ENCODE measurements at regions not wholly inside any gene's neighbourhood (a gene's known extent, or its start where the extent isn't known, plus 50 kb on each side); places are given as distances from the start of the nearest gene placed in this dataset.
A peak's percentile ranks its signal among the peaks of the same experiment; 100 is the strongest.
"Not testable (repeated sequence)": the region's sequence is repeated elsewhere in the genome, so short reads cannot be mapped to it uniquely, and the experiment has no call there.

GRCh38 chr3:46797486-46797885 is 65.8 kb downstream of the MYL3 start:
- peak; percentile 33 for ATAC-seq

- not testable (repeated sequence) for ATAC-seq
Measured at GRCh38 chr3:46793340-46793739, 69.9 kb downstream of the MYL3 start.

- ATAC-seq: no peak
Measured at GRCh38 chr3:46778101-46778500, 60.4 kb upstream of the PRSS50 start.

- not testable (repeated sequence) for ATAC-seq
Measured at GRCh38 chr3:46772498-46772897, 54.8 kb upstream of the PRSS50 start.

- no peak for ATAC-seq
Measured at GRCh38 chr3:46768061-46768460, 50.4 kb upstream of the PRSS50 start.
